ENCODE measurements at regions not wholly inside any gene's neighbourhood (a gene's known extent, or its start where the extent isn't known, plus 50 kb on each side); places are given as distances from the start of the nearest gene placed in this dataset.

DNA sequence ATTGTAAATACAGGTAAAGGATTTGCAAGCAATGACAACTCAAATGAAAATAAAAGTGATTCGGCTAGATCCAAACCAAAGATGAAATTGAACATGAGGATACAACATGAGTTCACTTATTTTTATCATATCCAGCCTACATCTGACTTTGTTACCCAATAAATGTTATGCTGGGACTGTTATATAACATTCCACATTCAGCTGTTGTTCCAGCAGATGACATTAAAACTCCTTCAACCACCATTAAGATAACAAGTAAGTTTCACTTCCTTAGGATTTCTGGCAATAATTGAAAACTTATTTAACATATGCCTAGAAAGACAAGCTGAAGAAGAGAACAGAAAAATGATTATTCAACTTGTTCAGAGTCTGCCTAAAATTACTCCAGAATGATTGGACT, 729.4 kb downstream of the CDH11 start:
- no peaks in the 10 kb centered on the region for H3K9me3 ChIP-seq (ENCODE audit: control insufficient read depth, insufficient read depth, low read depth, low read length)
- ATAC-seq = no peak
- in situ Hi-C loops (cut with HindIII; ENCODE audit: low pct_unique_long_range_greater_than_20kb, low sequenced_read_pairs) = no loop called here
- H3K27me3 ChIP-seq (ENCODE audit: control insufficient read depth, insufficient read depth, low read length) = no peaks in the 10 kb centered on the region
- CTCF ChIA-PET = no interaction called here
- intact Hi-C loops (cut with micrococcal nuclease; ENCODE audit: unreplicated experiment) = no loop called here
- no peak overlapping the region for H3K4me3 ChIP-seq (ENCODE audit: low read depth in 2 of 2, low read length in 2 of 2)
- no peak for DNase-seq (ENCODE audit: low read depth, low spot score)
- no peaks in the 10 kb centered on the region for H3K4me1 ChIP-seq (ENCODE audit: control insufficient read depth, insufficient read depth, low read length)
- TF ChIP-seq TCF7L2 (IDR thresholded peaks at IDR 0.05; ENCODE audit: low read depth, low read length) = no peak
- no TSS peak for BruUV-seq (replicated peaks)
- POLR2A ChIA-PET = no interaction called here
- no peak overlapping the region for H3K27ac ChIP-seq (ENCODE audit: low read length)
- no peaks in the 10 kb centered on the region for H3K36me3 ChIP-seq (ENCODE audit: control insufficient read depth, insufficient read depth, low read length)

DNA sequence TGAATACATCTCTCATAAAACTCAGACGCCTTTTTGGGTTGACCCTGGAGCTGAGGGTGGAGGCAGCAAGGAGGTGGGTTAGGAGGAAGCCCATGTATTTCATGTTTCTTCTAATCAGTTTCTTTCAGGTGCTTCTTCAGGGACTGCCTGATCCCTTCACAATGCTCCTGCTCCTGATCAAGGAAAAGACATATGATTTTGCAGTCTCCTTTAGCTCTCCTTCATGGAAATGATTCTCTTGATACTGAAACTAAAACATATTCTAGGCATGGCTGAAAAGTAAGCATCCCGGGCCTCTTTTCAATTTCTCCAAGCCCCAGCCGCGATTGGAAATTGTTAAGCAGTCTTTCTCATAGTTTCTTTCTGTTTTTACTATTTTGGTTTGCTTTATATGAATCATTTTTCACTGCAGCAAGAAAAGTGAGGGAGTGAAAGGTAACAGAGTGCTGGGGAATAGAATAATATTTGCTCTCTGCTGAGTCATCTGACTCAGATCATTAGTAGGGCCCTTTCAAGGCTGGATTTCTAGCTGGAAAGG, 730.7 kb downstream of the CDH11 start:
- DNase-seq (ENCODE audit: low read depth, low spot score) (no peak), ATAC-seq (peak; percentile 71)
- intact Hi-C loops (cut with micrococcal nuclease; ENCODE audit: unreplicated experiment) (no loop called here), in situ Hi-C loops (cut with HindIII; ENCODE audit: low pct_unique_long_range_greater_than_20kb, low sequenced_read_pairs) (no loop called here)
- no TSS peak for BruUV-seq (replicated peaks)
- H3K36me3 ChIP-seq (ENCODE audit: control insufficient read depth, insufficient read depth, low read length) = no peaks in the 10 kb centered on the region
- H3K4me3 ChIP-seq (ENCODE audit: low read depth in 2 of 2, low read length in 2 of 2) = peak overlapping the region in 1 of 2 experiments; percentile 30; a peak in 2 of 4 replicates
- CTCF ChIA-PET = no interaction called here
- H3K9me3 ChIP-seq (ENCODE audit: control insufficient read depth, insufficient read depth, low read depth, low read length) = no peaks in the 10 kb centered on the region
- no peaks in the 10 kb centered on the region for H3K27me3 ChIP-seq (ENCODE audit: control insufficient read depth, insufficient read depth, low read length)
- POLR2A ChIA-PET = no interaction called here
- no peak for TF ChIP-seq TCF7L2 (IDR thresholded peaks at IDR 0.05; ENCODE audit: low read depth, low read length)
- TF ChIP-seq, protein P1, sequence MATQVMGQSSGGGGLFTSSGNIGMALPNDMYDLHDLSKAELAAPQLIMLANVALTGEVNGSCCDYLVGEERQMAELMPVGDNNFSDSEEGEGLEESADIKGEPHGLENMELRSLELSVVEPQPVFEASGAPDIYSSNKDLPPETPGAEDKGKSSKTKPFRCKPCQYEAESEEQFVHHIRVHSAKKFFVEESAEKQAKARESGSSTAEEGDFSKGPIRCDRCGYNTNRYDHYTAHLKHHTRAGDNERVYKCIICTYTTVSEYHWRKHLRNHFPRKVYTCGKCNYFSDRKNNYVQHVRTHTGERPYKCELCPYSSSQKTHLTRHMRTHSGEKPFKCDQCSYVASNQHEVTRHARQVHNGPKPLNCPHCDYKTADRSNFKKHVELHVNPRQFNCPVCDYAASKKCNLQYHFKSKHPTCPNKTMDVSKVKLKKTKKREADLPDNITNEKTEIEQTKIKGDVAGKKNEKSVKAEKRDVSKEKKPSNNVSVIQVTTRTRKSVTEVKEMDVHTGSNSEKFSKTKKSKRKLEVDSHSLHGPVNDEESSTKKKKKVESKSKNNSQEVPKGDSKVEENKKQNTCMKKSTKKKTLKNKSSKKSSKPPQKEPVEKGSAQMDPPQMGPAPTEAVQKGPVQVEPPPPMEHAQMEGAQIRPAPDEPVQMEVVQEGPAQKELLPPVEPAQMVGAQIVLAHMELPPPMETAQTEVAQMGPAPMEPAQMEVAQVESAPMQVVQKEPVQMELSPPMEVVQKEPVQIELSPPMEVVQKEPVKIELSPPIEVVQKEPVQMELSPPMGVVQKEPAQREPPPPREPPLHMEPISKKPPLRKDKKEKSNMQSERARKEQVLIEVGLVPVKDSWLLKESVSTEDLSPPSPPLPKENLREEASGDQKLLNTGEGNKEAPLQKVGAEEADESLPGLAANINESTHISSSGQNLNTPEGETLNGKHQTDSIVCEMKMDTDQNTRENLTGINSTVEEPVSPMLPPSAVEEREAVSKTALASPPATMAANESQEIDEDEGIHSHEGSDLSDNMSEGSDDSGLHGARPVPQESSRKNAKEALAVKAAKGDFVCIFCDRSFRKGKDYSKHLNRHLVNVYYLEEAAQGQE (IDR thresholded peaks at IDR 0.05; ENCODE audit: insufficient read depth in 1 of 2, low read depth in 2 of 2, low read length in 1 of 2) = no peak
- TF ChIP-seq, protein P2, sequence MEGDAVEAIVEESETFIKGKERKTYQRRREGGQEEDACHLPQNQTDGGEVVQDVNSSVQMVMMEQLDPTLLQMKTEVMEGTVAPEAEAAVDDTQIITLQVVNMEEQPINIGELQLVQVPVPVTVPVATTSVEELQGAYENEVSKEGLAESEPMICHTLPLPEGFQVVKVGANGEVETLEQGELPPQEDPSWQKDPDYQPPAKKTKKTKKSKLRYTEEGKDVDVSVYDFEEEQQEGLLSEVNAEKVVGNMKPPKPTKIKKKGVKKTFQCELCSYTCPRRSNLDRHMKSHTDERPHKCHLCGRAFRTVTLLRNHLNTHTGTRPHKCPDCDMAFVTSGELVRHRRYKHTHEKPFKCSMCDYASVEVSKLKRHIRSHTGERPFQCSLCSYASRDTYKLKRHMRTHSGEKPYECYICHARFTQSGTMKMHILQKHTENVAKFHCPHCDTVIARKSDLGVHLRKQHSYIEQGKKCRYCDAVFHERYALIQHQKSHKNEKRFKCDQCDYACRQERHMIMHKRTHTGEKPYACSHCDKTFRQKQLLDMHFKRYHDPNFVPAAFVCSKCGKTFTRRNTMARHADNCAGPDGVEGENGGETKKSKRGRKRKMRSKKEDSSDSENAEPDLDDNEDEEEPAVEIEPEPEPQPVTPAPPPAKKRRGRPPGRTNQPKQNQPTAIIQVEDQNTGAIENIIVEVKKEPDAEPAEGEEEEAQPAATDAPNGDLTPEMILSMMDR (IDR thresholded peaks at IDR 0.05) = no peak
- H3K27ac ChIP-seq (ENCODE audit: low read length) = no peak overlapping the region
- no peaks in the 10 kb centered on the region for H3K4me1 ChIP-seq (ENCODE audit: control insufficient read depth, insufficient read depth, low read length)

DNA sequence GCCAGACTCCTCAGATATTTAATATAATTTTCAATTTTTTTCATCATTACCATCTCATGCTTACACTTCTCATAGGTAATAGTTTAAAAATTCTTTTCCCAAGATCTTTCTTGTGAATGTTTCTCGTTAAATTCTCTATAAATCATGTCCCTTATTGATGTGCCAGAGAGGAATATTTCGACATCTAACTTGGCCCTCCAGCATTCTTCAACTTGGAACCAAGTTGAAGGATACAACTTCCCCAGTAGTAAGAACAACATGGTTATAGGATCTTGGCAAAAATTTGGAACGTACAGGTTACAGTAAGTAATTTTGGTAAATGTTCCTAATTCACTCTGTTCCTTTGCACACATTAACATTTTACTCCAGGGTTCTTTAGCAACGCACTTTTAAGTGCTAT, 731.8 kb downstream of the CDH11 start:
- no peaks in the 10 kb centered on the region for H3K4me1 ChIP-seq (ENCODE audit: control insufficient read depth, insufficient read depth, low read length)
- no peak overlapping the region for H3K27ac ChIP-seq (ENCODE audit: low read length)
- H3K4me3 ChIP-seq (ENCODE audit: low read depth in 2 of 2, low read length in 2 of 2) = no peak overlapping the region
- CTCF ChIA-PET = no interaction called here
- in situ Hi-C loops (cut with HindIII; ENCODE audit: low pct_unique_long_range_greater_than_20kb, low sequenced_read_pairs) = no loop called here
- no peak for DNase-seq (ENCODE audit: low read depth, low spot score)
- intact Hi-C loops (cut with micrococcal nuclease; ENCODE audit: unreplicated experiment) = no loop called here
- BruUV-seq (replicated peaks) = no TSS peak
- no peaks in the 10 kb centered on the region for H3K27me3 ChIP-seq (ENCODE audit: control insufficient read depth, insufficient read depth, low read length)
- no peaks in the 10 kb centered on the region for H3K36me3 ChIP-seq (ENCODE audit: control insufficient read depth, insufficient read depth, low read length)
- POLR2A ChIA-PET = no interaction called here
- TF ChIP-seq, protein P1 (IDR thresholded peaks at IDR 0.05; ENCODE audit: insufficient read depth in 1 of 2, low read depth in 2 of 2, low read length in 1 of 2) = no peak
- TF ChIP-seq POLR2AphosphoS5 (IDR thresholded peaks at IDR 0.05; ENCODE audit: low read depth, low read length) (no peak), SIN3A (IDR thresholded peaks at IDR 0.05; ENCODE audit: borderline replicate concordance, insufficient read depth, low read depth, low read length) (no peak), TCF7L2 (IDR thresholded peaks at IDR 0.05; ENCODE audit: low read depth, low read length) (no peak)
- TF ChIP-seq, protein P2 (IDR thresholded peaks at IDR 0.05) = no peak
- no peaks in the 10 kb centered on the region for H3K9me3 ChIP-seq (ENCODE audit: control insufficient read depth, insufficient read depth, low read depth, low read length)
- no peak for ATAC-seq
